NB4 (cell line): ENCODE measurements at regions not wholly inside any gene's neighbourhood (a gene's known extent, or its start where the extent isn't known, plus 50 kb on each side); places are given as distances from the start of the nearest gene placed in this dataset.

Experiments used
- DNase-seq: peaks from one replicate; pipeline ENCODE4 v3.0.0; 2010; ENCODE audit warnings: low read depth
- H3K4me3 ChIP-seq: one replicate; pipeline ENCODE4 v1.5.1; 2011; ENCODE audit warnings: mild to moderate bottlenecking, low read depth, low read length, moderate library complexity
- MAX ChIP-seq: IDR thresholded peaks from 2 replicates; pipeline ENCODE4 v1.6.1; 2011; ENCODE audit warnings: low read depth, low read length
- MYC ChIP-seq: IDR thresholded peaks from 2 replicates; pipeline ENCODE4 v1.6.1; 2011; ENCODE audit warnings: low read depth, low read length
- POLR2A ChIP-seq: IDR thresholded peaks from 2 replicates; pipeline ENCODE4 v1.6.1; 2011; ENCODE audit warnings: mild to moderate bottlenecking; ENCODE audit not compliant: insufficient read length; ENCODE audit errors: extremely low read depth
- TF ChIP-seq, protein P1 (sequence below): IDR thresholded peaks from one replicate; pipeline ENCODE4 v1.5.1; 2012; ENCODE audit warnings: low read depth, low read length

DNA sequence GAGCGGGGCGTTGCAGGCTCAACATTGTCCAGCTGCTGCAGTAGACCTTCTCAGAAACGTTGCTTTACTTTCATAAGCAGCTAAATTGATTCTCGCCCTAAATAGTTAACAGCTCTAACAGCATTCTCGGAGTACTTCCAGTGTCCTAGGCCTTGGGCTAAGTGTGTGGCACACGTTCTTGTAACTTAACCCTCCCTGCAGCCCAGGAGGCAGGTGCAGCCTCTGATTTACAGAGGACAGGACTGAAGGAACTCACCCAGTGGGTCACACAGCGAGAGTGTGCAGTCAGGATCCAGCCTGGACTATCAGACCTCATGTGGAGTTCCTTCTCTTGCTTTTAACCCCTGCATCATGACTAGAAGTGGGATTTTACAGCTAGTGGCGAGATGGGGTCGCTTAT is 312.8 kb upstream of the C2CD4B start:
- TF ChIP-seq MAX (no peak), MYC (no peak), POLR2A (no peak)
- TF ChIP-seq, protein P1, sequence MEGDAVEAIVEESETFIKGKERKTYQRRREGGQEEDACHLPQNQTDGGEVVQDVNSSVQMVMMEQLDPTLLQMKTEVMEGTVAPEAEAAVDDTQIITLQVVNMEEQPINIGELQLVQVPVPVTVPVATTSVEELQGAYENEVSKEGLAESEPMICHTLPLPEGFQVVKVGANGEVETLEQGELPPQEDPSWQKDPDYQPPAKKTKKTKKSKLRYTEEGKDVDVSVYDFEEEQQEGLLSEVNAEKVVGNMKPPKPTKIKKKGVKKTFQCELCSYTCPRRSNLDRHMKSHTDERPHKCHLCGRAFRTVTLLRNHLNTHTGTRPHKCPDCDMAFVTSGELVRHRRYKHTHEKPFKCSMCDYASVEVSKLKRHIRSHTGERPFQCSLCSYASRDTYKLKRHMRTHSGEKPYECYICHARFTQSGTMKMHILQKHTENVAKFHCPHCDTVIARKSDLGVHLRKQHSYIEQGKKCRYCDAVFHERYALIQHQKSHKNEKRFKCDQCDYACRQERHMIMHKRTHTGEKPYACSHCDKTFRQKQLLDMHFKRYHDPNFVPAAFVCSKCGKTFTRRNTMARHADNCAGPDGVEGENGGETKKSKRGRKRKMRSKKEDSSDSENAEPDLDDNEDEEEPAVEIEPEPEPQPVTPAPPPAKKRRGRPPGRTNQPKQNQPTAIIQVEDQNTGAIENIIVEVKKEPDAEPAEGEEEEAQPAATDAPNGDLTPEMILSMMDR = no peak
- no peak overlapping the region for H3K4me3 ChIP-seq
- DNase-seq = no peak

- peak; percentile 69 for DNase-seq
- no peak overlapping the region for H3K4me3 ChIP-seq
- TF ChIP-seq POLR2A = no peak
- TF ChIP-seq, protein P1 = peak; percentile 63
- TF ChIP-seq MAX = peak; percentile 24; the same call in 1 of the 2 replicates
- no peak for TF ChIP-seq MYC
Observed at GRCh38 chr15:62482785-62483429, 317.8 kb upstream of the C2CD4B start.

- H3K4me3 ChIP-seq = no peak overlapping the region
- TF ChIP-seq MYC (no peak), MAX (no peak), POLR2A (no peak)
- TF ChIP-seq, protein P1 = no peak
- no peak for DNase-seq
Observed at GRCh38 chr15:62483814-62484213, 318.7 kb upstream of the C2CD4B start.

- no peak for TF ChIP-seq MAX
- TF ChIP-seq MYC = no peak
- TF ChIP-seq POLR2A = no peak
- TF ChIP-seq, protein P1 = no peak
- DNase-seq = no peak
Observed at GRCh38 chr15:62485170-62485720, 320.2 kb upstream of the C2CD4B start.

DNA sequence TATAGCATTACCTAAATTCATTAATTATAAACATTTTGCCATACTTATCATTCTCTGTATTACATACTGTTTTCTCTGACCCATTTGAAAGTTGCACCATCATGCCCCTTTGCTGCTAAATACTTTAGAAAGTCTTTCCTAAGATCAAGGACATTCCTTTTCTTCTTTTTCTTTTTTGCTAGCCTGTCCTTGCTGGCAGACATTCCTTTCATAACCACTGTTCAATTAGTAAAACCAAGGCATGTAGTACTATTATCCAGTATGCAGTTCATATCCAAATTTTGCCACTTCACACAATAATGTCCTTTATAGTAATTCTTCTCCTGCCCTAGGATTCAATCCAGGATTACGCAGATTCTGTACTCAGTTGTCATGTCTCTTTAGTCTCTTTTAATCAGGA is 321.0 kb upstream of the C2CD4B start:
- TF ChIP-seq MYC = no peak
- no peak for TF ChIP-seq MAX
- no peak for TF ChIP-seq POLR2A
- TF ChIP-seq, protein P1 = no peak
- no peak for DNase-seq
- H3K4me3 ChIP-seq = no peak overlapping the region

More at GRCh38 chr15:62485170-62485720, 320.2 kb upstream of the C2CD4B start:
- H3K4me3 ChIP-seq = no peak overlapping the region

GRCh38 chr15:62488387-62488786 is 323.3 kb upstream of the C2CD4B start:
- DNase-seq = no peak
- TF ChIP-seq MYC (no peak), MAX (no peak), POLR2A (no peak)
- TF ChIP-seq, protein P1 = no peak
- no peak overlapping the region for H3K4me3 ChIP-seq
